H1 (cell line): ENCODE measurements at regions not wholly inside any gene's neighbourhood (a gene's known extent, or its start where the extent isn't known, plus 50 kb on each side); places are given as distances from the start of the nearest gene placed in this dataset.

Experiments used
- CTCF ChIP-seq, 3 experiments: IDR thresholded peaks; 1 replicate in 2 of 3; 2 replicates in 1 of 3; pipeline versions ENCODE4 v1.5.1 to v1.6.1; 2011; ENCODE audit warnings: low read length in 3 of 3, mild to moderate bottlenecking in 3 of 3, inconsistent platforms in 2 of 3, low read depth in 1 of 3, moderate library complexity in 1 of 3; ENCODE audit not compliant: insufficient read depth in 1 of 3; ENCODE audit errors: control extremely low read depth in 1 of 3
- RBBP5 ChIP-seq: IDR thresholded peaks from 2 replicates; pipeline ENCODE4 v1.7.1; 2012; ENCODE audit warnings: low read depth, mild to moderate bottlenecking, inconsistent platforms, low read length, moderate library complexity, borderline replicate concordance

- no peak for TF ChIP-seq RBBP5
- no peak for TF ChIP-seq CTCF (IDR thresholded peaks at IDR 0.05; ENCODE audit: control extremely low read depth in 1 of 3, insufficient read depth in 1 of 3, low read depth in 1 of 3, low read length in 3 of 3)
Observed at GRCh38 chr5:121688126-121688525, 163.6 kb upstream of the FTMT start.
